GM10248 (cell line): ENCODE measurements at regions not wholly inside any gene's neighbourhood (a gene's known extent, or its start where the extent isn't known, plus 50 kb on each side); places are given as distances from the start of the nearest gene placed in this dataset.

Experiments
- CTCF ChIA-PET: fragments of 300-600 bp; sonication (Branson Sonifier 250); formaldehyde crosslinking; extraction: SDS; loops from one replicate; lab custom pipeline; 2021; ENCODE audit warnings: antibody characterized with exemption; lab: Yijun Ruan, JAX
- POLR2A ChIA-PET: fragments of 350-650 bp; sonication (Branson Sonifier 250); formaldehyde crosslinking; extraction: SDS; loops from one replicate; lab custom pipeline; 2020; ENCODE audit warnings: antibody characterized with exemption; lab: Yijun Ruan, JAX
- DNase-seq: peaks from one replicate; pipeline ENCODE4 v3.0.0; 2012; ENCODE audit errors: extremely low spot score
- CTCF ChIP-seq: IDR thresholded peaks from 2 replicates; pipeline ENCODE4 v1.5.1; 2012; ENCODE audit warnings: mild to moderate bottlenecking, low read depth; ENCODE audit errors: extremely low read depth, missing control alignments, control extremely low read depth

- CTCF ChIA-PET, result no interaction called here
- POLR2A ChIA-PET, result no interaction called here
- DNase-seq, result no peak
- no peak for TF ChIP-seq CTCF
These were observed 122.3 kb upstream of the CARD11 start for GRCh38 chr7:3165681-3166580.

- POLR2A ChIA-PET, result no interaction called here
- CTCF ChIA-PET, result interaction anchor here (1.5 kb wide), 1 partner anchor 13 kb away, joined by 7 read pairs; no protein-coding TSS in a partner anchor
- no peak for DNase-seq
- no peak for TF ChIP-seq CTCF
These were observed 123.9 kb upstream of the CARD11 start for GRCh38 chr7:3167551-3167950.

GRCh38 chr7:3168370-3168769, 124.7 kb upstream of the CARD11 start:
- POLR2A ChIA-PET, result no interaction called here
- no peak for TF ChIP-seq CTCF
- CTCF ChIA-PET, result no interaction called here
- no peak for DNase-seq

GRCh38 chr7:3168869-3169268, 125.2 kb upstream of the CARD11 start:
- ChIA-PET CTCF (no interaction called here), POLR2A (no interaction called here)
- TF ChIP-seq CTCF, result no peak
- DNase-seq, result no peak

GRCh38 chr7:3172768-3173280, 128.2 kb upstream of the SDK1 start:
- CTCF ChIA-PET, result no interaction called here
- no peak for TF ChIP-seq CTCF
- POLR2A ChIA-PET, result no interaction called here
- no peak for DNase-seq

GRCh38 chr7:3174515-3175284, 126.4 kb upstream of the SDK1 start:
- no peak for DNase-seq
- CTCF ChIA-PET, result no interaction called here
- no peak for TF ChIP-seq CTCF
- POLR2A ChIA-PET, result no interaction called here
